HG02840 (cell line): ENCODE measurements at regions not wholly inside any gene's neighbourhood (a gene's known extent, or its start where the extent isn't known, plus 50 kb on each side); places are given as distances from the start of the nearest gene placed in this dataset.

Experiments
- ATAC-seq: cut with Tn5 transposase; IDR thresholded peaks from one replicate; pipeline ENCODE4 v1.9.1; 2021; ENCODE audit warnings: mild to moderate bottlenecking, moderate library complexity, moderate number of reproducible peaks; ENCODE audit not compliant: unreplicated experiment, low FRiP score

GRCh38 chr18:77650799-77651385, 401.2 kb downstream of the GALR1 start:
- no peak for ATAC-seq

DNA sequence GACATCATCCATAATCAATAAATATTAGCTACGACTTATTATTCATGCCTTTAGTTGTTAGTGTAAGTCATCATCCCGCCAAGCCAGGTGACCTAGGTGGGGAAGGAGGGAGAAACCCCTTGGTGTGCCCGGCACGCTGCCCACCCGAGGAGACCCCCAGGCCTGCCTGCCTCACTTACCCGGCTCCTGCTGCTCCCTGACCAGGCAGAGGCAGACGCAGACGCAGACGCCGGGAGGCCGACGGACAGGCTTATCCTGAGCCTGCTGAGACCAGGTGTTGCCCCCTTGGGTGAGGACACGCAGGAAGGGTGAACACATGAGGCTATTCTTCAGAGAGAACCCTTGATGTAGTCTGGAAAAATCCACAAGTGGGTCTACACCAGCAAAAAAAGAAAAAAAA, 401.8 kb downstream of the GALR1 start:
- ATAC-seq: no peak

- ATAC-seq: no peak
These were observed 404.1 kb downstream of the GALR1 start for GRCh38 chr18:77653792-77654191.

GRCh38 chr18:77654302-77654701, 404.7 kb downstream of the GALR1 start:
- ATAC-seq: no peak

GRCh38 chr18:77657651-77658298, 408.1 kb downstream of the GALR1 start:
- no peak for ATAC-seq

- no peak for ATAC-seq
These were observed 408.6 kb downstream of the GALR1 start for GRCh38 chr18:77658299-77658662.

- no peak for ATAC-seq
These were observed 409.3 kb downstream of the GALR1 start for GRCh38 chr18:77658751-77659448.

GRCh38 chr18:77666613-77667012, 417.0 kb downstream of the GALR1 start:
- ATAC-seq: no peak

- ATAC-seq: no peak
These were observed 418.6 kb downstream of the GALR1 start for GRCh38 chr18:77668219-77668618.

- ATAC-seq: no peak
These were observed 419.7 kb downstream of the GALR1 start for GRCh38 chr18:77669331-77669730.

GRCh38 chr18:77671456-77672167, 422.0 kb downstream of the GALR1 start:
- ATAC-seq: no peak

GRCh38 chr18:77676910-77677309, 427.3 kb downstream of the GALR1 start:
- no peak for ATAC-seq

- ATAC-seq: no peak
These were observed 427.9 kb downstream of the GALR1 start for GRCh38 chr18:77677536-77677935.

DNA sequence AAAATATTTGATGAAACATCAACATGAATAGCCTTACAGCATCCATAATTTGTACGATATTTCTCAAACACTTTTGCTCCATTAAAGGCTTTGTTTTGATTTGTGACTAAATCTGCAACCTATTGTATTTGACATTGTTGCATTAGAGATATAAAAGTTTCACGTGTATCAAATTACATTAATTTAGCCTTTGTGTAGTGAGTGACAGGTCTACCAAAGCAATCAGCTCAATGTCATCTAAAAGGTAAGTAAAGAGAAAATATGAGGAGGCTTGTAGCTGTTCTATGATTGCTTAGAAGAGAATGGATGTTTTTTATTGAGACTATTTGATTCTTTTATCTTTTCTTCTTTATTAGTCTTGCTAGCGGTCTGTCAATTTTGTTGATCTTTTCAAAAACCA, 430.2 kb downstream of the GALR1 start:
- ATAC-seq: no peak

DNA sequence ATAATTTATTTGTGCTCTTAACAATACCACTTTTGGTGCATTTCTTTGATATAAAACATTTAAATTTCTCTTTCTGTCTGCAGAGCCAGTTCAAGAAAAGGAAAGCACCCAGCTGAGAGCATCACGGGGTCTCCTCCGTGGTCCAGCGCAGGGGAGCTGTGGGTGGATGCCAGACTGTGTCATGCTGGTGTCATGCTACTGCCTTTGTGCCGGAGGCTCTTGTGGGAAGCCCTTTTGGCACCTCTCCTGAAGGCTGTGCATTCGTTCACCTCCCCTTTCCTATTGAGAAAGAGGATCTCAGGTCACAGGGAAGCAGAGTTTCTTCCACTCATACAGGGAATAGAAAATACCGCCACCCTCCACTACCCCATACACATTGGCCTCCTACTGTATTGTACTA, 450.4 kb downstream of the GALR1 start:
- no peak for ATAC-seq

DNA sequence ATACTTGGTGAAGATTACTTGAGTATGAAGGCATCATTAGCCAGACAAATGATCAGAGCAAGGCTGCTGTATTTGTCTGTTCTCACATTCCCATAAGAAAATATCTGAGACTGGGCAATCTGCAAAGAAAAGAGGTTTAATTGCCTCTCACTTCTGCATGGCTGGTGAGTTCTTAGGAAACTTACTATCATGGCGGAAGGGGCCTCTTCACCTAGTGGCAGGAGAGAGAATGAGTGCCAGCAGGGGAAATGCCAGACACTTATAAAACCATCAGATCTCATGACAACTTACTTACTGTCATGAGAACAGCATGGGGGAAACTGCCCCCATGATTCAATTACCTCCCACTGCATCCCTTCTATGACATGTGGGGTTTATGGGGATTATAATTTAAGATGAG, 452.3 kb downstream of the GALR1 start:
- no peak for ATAC-seq

- no peak for ATAC-seq
These were observed 453.0 kb downstream of the GALR1 start for GRCh38 chr18:77702686-77703085.

DNA sequence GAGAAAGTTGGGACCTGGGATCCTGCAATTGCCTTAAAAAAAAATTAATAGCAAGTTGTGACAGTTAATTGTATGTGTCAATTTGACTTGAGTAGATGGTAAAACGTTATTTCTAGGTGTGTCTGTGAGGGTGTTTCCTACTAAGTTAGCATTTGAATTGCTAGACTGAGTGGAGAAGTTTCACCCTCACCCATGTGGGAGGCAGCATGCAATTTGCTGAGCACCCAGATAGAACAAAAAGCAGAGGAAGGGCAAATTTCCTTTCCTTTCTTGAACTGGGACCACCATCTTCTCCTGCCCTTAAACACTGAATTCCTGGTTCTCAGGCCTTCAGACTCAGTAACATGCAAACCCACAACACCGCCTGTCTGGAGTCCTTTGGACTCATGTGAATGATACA, 455.7 kb downstream of the GALR1 start:
- no peak for ATAC-seq

DNA sequence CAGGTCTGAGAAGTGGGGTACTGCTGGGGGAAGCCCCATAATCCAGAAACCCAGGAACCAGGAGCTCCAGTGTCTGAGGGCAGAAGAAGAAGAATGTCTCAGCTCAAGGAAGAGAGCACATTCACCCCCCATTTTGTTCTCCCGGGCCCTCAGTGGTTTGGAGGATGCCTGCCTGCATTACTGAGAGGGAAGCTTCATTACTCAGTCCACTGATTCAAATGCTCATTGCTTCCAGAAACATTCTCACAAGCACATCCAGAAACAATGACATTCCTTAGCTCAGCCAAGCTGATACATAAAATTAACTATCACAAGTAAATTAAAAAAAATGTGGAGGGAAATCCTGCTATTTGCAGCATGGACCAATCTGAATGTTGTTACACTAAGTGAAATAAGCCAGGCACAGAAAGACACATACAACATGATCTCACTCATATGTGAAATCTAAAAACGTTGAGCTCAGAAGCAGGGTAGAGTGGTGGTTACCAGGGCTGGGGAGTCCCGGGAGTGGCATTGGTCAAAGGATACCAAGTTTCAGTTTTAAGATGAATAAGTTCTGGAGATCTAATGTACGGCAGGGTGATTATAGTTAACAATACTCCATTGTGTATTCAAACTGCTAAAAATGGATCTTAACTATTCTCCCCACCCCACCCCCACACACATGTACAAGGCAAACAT, 459.3 kb downstream of the GALR1 start:
- no peak for ATAC-seq

DNA sequence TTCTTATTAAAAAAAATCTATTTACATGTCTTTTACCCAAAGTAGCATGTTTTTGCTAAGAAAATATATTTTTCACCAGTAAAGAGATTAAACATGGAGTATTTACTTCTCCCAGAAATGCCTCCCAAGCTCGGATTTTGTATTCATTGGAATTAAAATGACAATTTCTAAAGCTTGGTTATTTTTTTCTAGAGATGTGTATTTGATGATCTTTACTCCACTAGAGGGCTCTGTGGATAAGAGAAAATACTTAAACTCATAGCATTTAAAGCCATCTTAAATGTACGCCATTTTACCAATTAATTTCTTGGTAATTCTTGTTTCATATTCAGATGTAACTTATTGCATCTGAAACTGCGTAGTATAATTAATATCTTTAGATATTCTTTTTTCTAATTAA, 461.4 kb downstream of the GALR1 start:
- no peak for ATAC-seq

GRCh38 chr18:77714716-77715115, 465.1 kb downstream of the GALR1 start:
- ATAC-seq: no peak
